HepG2 (cell line): ENCODE measurements at regions not wholly inside any gene's neighbourhood (a gene's known extent, or its start where the extent isn't known, plus 50 kb on each side); places are given as distances from the start of the nearest gene placed in this dataset.

Source experiments
- ATAC-seq: fragments of 200-7000 bp; cut with Tn5 transposase; 3 replicates; pipeline ENCODE4 v1.9.1; 2020; ENCODE audit warnings: mild to moderate bottlenecking, moderate library complexity
- BruUV-seq: library from RNA; stranded (reverse); fragments of 400-500 nt; replicated peaks from 2 replicates; lab custom pipeline; 2021; lab: Mats Ljungman, UMichigan
- CTCF ChIA-PET: fragments of 300-600 bp; formaldehyde crosslinking; extraction: SDS; loops from one replicate; lab custom pipeline; 2021; ENCODE audit warnings: low total read pairs, inconsistent platforms, low intra/inter-chr PET ratio; lab: Yijun Ruan, JAX
- POLR2A ChIA-PET: fragments of 350-600 bp; sonication (Branson Sonifier 250); formaldehyde crosslinking; loops from one replicate; lab custom pipeline; 2020; ENCODE audit warnings: antibody characterized with exemption, inconsistent platforms; lab: Yijun Ruan, JAX
- DNase-seq: peaks from one replicate; pipeline ENCODE4 v3.0.0-alpha.2; 2015; ENCODE audit warnings: low spot score
- FAIRE-seq: peaks from 3 replicates; lab custom pipeline; 2011; peaks lifted over from hg19 to GRCh38; lab: Jason Lieb, UNC
- H2AFZ ChIP-seq: one replicate; pipeline ENCODE4 v1.6.1; 2011; ENCODE audit warnings: low read length, inconsistent platforms
- H3K27ac ChIP-seq: fragments of 300-600 bp; 3 replicates; pipeline ENCODE4 v1.8.0; 2011; ENCODE audit warnings: mixed run types, mild to moderate bottlenecking, mixed read lengths, low read length, inconsistent platforms; ENCODE audit not compliant: insufficient read depth; ENCODE audit errors: extremely low read length
- H3K27me3 ChIP-seq, 2 experiments: fragments of 200-600 bp in 1 of 2; 2 replicates in 1 of 2; 3 replicates in 1 of 2; pipeline versions ENCODE4 v1.6.0 to v1.8.0; 2011; ENCODE audit warnings: low read length in 2 of 2, mild to moderate bottlenecking in 2 of 2, moderate library complexity in 2 of 2, inconsistent platforms in 1 of 2; ENCODE audit not compliant: insufficient read depth in 2 of 2, control insufficient read depth in 1 of 2
- H3K36me3 ChIP-seq, 2 experiments: fragments of 200-600 bp in 1 of 2; replicated peaks in 1 of 2; 2 replicates in 1 of 2; 3 replicates in 1 of 2; pipeline versions ENCODE4 v1.5.1 to v1.8.0; 2011; ENCODE audit warnings: low read length in 2 of 2, inconsistent platforms in 1 of 2; ENCODE audit not compliant: insufficient read depth in 2 of 2, control insufficient read depth in 1 of 2
- H3K4me1 ChIP-seq: 2 replicates; pipeline ENCODE4 v1.5.1; 2012; ENCODE audit warnings: low read length, inconsistent platforms; ENCODE audit not compliant: insufficient read depth
- H3K4me2 ChIP-seq: 2 replicates; pipeline ENCODE4 v1.6.0; 2011; ENCODE audit warnings: low read depth, low read length, inconsistent platforms
- H3K4me3 ChIP-seq, 3 experiments: fragments of 200-600 bp in 1 of 3; sonication (generic), shearing (Covaris generic) in 1 of 3; replicated peaks in 1 of 3; 2 replicates each; pipeline ENCODE4 v1.5.1; 2011 to 2016; ENCODE audit warnings: low read length in 3 of 3, inconsistent platforms in 2 of 3, low read depth in 2 of 3, mild to moderate bottlenecking in 2 of 3, control low read depth in 1 of 3, mixed read lengths in 1 of 3; ENCODE audit not compliant: insufficient read depth in 1 of 3
- H3K79me2 ChIP-seq: one replicate; pipeline ENCODE4 v1.6.1; 2011; ENCODE audit warnings: low read length, inconsistent platforms; ENCODE audit not compliant: insufficient read depth
- H3K9ac ChIP-seq: 2 replicates; pipeline ENCODE4 v1.6.0; 2011; ENCODE audit warnings: mild to moderate bottlenecking, low read depth, low read length, inconsistent platforms; ENCODE audit not compliant: insufficient read depth
- H3K9me3 ChIP-seq: 2 replicates; pipeline ENCODE4 v1.5.1; 2012; ENCODE audit warnings: mild to moderate bottlenecking, low read length
- H4K20me1 ChIP-seq: 2 replicates; pipeline ENCODE4 v1.6.0; 2011; ENCODE audit warnings: inconsistent platforms, mild to moderate bottlenecking, low read length, moderate library complexity; ENCODE audit not compliant: insufficient read depth
- CREB3 ChIP-seq: sonication (generic); formaldehyde crosslinking; IDR thresholded peaks from 2 replicates; pipeline ENCODE4 v1.5.0; 2020; ENCODE audit warnings: missing genetic modification reagents
- FOSL2 ChIP-seq: sonication (generic); formaldehyde crosslinking; IDR thresholded peaks from 2 replicates; pipeline ENCODE4 v1.4.0; 2020; ENCODE audit warnings: missing genetic modification reagents
- HOXA7 ChIP-seq: sonication (generic); formaldehyde crosslinking; IDR thresholded peaks from 2 replicates; pipeline ENCODE4 v1.8.1; 2022; ENCODE audit warnings: mild to moderate bottlenecking, missing genetic modification reagents, moderate library complexity
- IRX3 ChIP-seq: sonication (generic); formaldehyde crosslinking; IDR thresholded peaks from 2 replicates; pipeline ENCODE4 v1.8.1; 2023; ENCODE audit warnings: mild to moderate bottlenecking, low read depth, missing genetic modification reagents, borderline replicate concordance
- MLX ChIP-seq: IDR thresholded peaks from 2 replicates; pipeline ENCODE4 v1.6.1; 2016
- MTERF4 ChIP-seq: sonication (generic); formaldehyde crosslinking; IDR thresholded peaks from 2 replicates; pipeline ENCODE4 v1.8.0; 2023; ENCODE audit warnings: mild to moderate bottlenecking, missing genetic modification reagents
- PHF8 ChIP-seq: sonication (generic); formaldehyde crosslinking; IDR thresholded peaks from 2 replicates; pipeline ENCODE4 v1.5.0; 2020; ENCODE audit warnings: missing genetic modification reagents
- SMARCE1 ChIP-seq: fragments of 450-650 bp; IDR thresholded peaks from 2 replicates; pipeline ENCODE4 v1.6.1; 2017; ENCODE audit warnings: borderline replicate concordance
- SOX6 ChIP-seq, 2 experiments: fragments of 450-650 bp in 1 of 2; sonication (generic) in 1 of 2; formaldehyde crosslinking in 1 of 2; IDR thresholded peaks; 2 replicates each; pipeline versions ENCODE4 v1.4.0 to v1.6.1; 2017 to 2020; ENCODE audit warnings: antibody characterized with exemption in 1 of 2, mild to moderate bottlenecking in 1 of 2, missing genetic modification reagents in 1 of 2
- SRF ChIP-seq: IDR thresholded peaks from 2 replicates; pipeline ENCODE4 v1.6.1; 2011; ENCODE audit warnings: mild to moderate bottlenecking, low read depth, low read length, moderate library complexity
- XBP1 ChIP-seq: sonication (generic); formaldehyde crosslinking; IDR thresholded peaks from 2 replicates; pipeline ENCODE4 v1.5.0; 2020; ENCODE audit warnings: missing genetic modification reagents
- ZKSCAN1 ChIP-seq: fragments of 150-350 bp; IDR thresholded peaks from 2 replicates; pipeline ENCODE4 v1.6.1; 2014; ENCODE audit warnings: low read length
- ZNF598 ChIP-seq: sonication (generic); formaldehyde crosslinking; IDR thresholded peaks from 2 replicates; pipeline ENCODE4 v1.5.1; 2020; ENCODE audit warnings: mild to moderate bottlenecking, missing genetic modification reagents, borderline replicate concordance
- WGBS: methylation state at CpG from one replicate; pipeline ENCODE4 v1.1.6; 2017; ENCODE audit warnings: low lambda C conversion rate; 5-methylcytosine and 5-hydroxymethylcytosine counted together
- in situ Hi-C: cut with HindIII; loops from 2 replicates; pipeline ENCODE4 v1.10.0; 2017; ENCODE audit warnings: low pct_unique_long_range_greater_than_20kb; ENCODE audit not compliant: extremely low pct_ligation_motif_present
- intact Hi-C: fragments of 100-400 bp; cut with micrococcal nuclease; formaldehyde crosslinking; loops from one replicate; pipeline ENCODE4 v1.10.0; 2022; ENCODE audit not compliant: unreplicated experiment

GRCh38 chr3:72231439-72232196, 446.7 kb upstream of the PROK2 start:
- ATAC-seq = peak; percentile 51; the same call in 2 of the 3 replicates
- intact Hi-C loops = no loop called here
- CTCF ChIA-PET = no interaction called here

GRCh38 chr3:72230774-72231379, 445.9 kb upstream of the PROK2 start:
- DNase-seq = no peak
- Histone ChIP-seq H3K27me3 (no peaks in the 10 kb centered on the region), H3K4me3 (no peak overlapping the region), H3K4me1 (no peaks in the 10 kb centered on the region), H3K36me3 (no peaks in the 10 kb centered on the region), H3K9ac (no peak overlapping the region), H3K27ac (no peak overlapping the region), H3K79me2 (no peaks in the 10 kb centered on the region), H3K4me2 (no peak overlapping the region), H4K20me1 (no peaks in the 10 kb centered on the region), H3K9me3 (peaks cover under 1% of the 10 kb centered on the region; the same call in 1 of the 2 replicates), H2AFZ (no peak overlapping the region)
- 0% methylated on average over 1 of the region's 1 CpG for WGBS
- in situ Hi-C loops = no loop called here
- POLR2A ChIA-PET = no interaction called here
- no TSS peak for BruUV-seq
- TF ChIP-seq MLX (CRISPR knock-in tag) = no peak
- no peak for TF ChIP-seq XBP1
- no peak for TF ChIP-seq MTERF4 (CRISPR knock-in tag)
- TF ChIP-seq HOXA7 (CRISPR knock-in tag) = no peak
- no peak for TF ChIP-seq IRX3 (CRISPR knock-in tag)
- no peak for TF ChIP-seq SRF
- no peak for TF ChIP-seq SOX6 (IDR thresholded peaks at IDR 0.05)
- TF ChIP-seq SOX6 (CRISPR knock-in tag; IDR thresholded peaks at IDR 0.05) = no peak
- no peak for TF ChIP-seq CREB3 (CRISPR knock-in tag)
- no peak for TF ChIP-seq ZNF598 (CRISPR knock-in tag)
- TF ChIP-seq ZKSCAN1 = no peak
- no peak for TF ChIP-seq PHF8
- no peak for FAIRE-seq
- CTCF ChIA-PET = no interaction called here
- intact Hi-C loops = no loop called here
- ATAC-seq = no peak

More at GRCh38 chr3:72231439-72232196, 446.7 kb upstream of the PROK2 start:
- TF ChIP-seq SMARCE1 (no peak), FOSL2 (CRISPR knock-in tag) (0 out of 2 replicates have a peak, but pooled peaks have one; percentile 33)
- Histone ChIP-seq H3K36me3 (no peaks in the 10 kb centered on the region), H3K4me2 (no peak overlapping the region), H3K9me3 (no peaks in the 10 kb centered on the region; the same call in 1 of the 2 replicates), H3K27me3 (no peaks in the 10 kb centered on the region), H2AFZ (no peak overlapping the region), H3K9ac (no peak overlapping the region), H4K20me1 (no peaks in the 10 kb centered on the region), H3K27ac (no peak overlapping the region), H3K4me1 (no peaks in the 10 kb centered on the region), H3K79me2 (no peaks in the 10 kb centered on the region), H3K4me3 (no peak overlapping the region)
- BruUV-seq = no TSS peak
- FAIRE-seq (no peak), DNase-seq (peak; percentile 7)
- 44% methylated on average over 6 of the region's 10 CpGs for WGBS
- in situ Hi-C loops = no loop called here
- POLR2A ChIA-PET = no interaction called here
